Trophoblast cell (in vitro differentiated cells and primary cell): ENCODE measurements at regions not wholly inside any gene's neighbourhood (a gene's known extent, or its start where the extent isn't known, plus 50 kb on each side); places are given as distances from the start of the nearest gene placed in this dataset.
A peak's percentile ranks its signal among the peaks of the same experiment; 100 is the strongest.

Experiments
- DNase-seq, 2 donors: peaks; one replicate each; pipeline ENCODE4 v3.0.0-alpha.2; 2016
- H2AFZ ChIP-seq: 2 replicates; pipeline ENCODE4 v1.6.1; 2013; ENCODE audit warnings: low read length, moderate library complexity, mild to moderate bottlenecking; ENCODE audit not compliant: insufficient read depth, poor library complexity
- H2AK5ac ChIP-seq: 2 replicates; pipeline ENCODE4 v1.6.1; 2013; ENCODE audit warnings: mild to moderate bottlenecking, low read length
- H2BK120ac ChIP-seq: 2 replicates; pipeline ENCODE4 v1.6.1; 2013; ENCODE audit warnings: low read length, mild to moderate bottlenecking, moderate library complexity; ENCODE audit not compliant: insufficient read depth, poor library complexity
- H2BK12ac ChIP-seq: 2 replicates; pipeline ENCODE4 v1.6.1; 2013; ENCODE audit warnings: mild to moderate bottlenecking, low read length, moderate library complexity
- H2BK5ac ChIP-seq: 2 replicates; pipeline ENCODE4 v1.6.1; 2013; ENCODE audit warnings: low read length, low read depth, moderate library complexity, mild to moderate bottlenecking; ENCODE audit not compliant: poor library complexity
- H3K14ac ChIP-seq: 2 replicates; pipeline ENCODE4 v1.6.1; 2013; ENCODE audit warnings: mild to moderate bottlenecking, low read length
- H3K18ac ChIP-seq: 2 replicates; pipeline ENCODE4 v1.6.1; 2013; ENCODE audit warnings: mild to moderate bottlenecking, low read length
- H3K23ac ChIP-seq: 2 replicates; pipeline ENCODE4 v1.6.1; 2013; ENCODE audit warnings: low read length
- H3K27ac ChIP-seq: 2 replicates; pipeline ENCODE4 v1.5.1; 2013; ENCODE audit warnings: low read depth, mild to moderate bottlenecking, inconsistent platforms, low read length, moderate library complexity
- H3K27me3 ChIP-seq: 2 replicates; pipeline ENCODE4 v1.6.1; 2013; ENCODE audit warnings: inconsistent platforms, mild to moderate bottlenecking, low read length, moderate library complexity; ENCODE audit not compliant: insufficient read depth
- H3K36me3 ChIP-seq, 2 experiments: 1 replicate in 1 of 2; 2 replicates in 1 of 2; pipeline ENCODE4 v1.6.1; 2013; ENCODE audit warnings: low read length in 2 of 2, mild to moderate bottlenecking in 2 of 2, moderate library complexity in 1 of 2; ENCODE audit not compliant: insufficient read depth in 2 of 2, control insufficient read depth in 1 of 2
- H3K4ac ChIP-seq: 2 replicates; pipeline ENCODE4 v1.6.1; 2013; ENCODE audit warnings: low read depth, mild to moderate bottlenecking, low read length, moderate library complexity
- H3K4me1 ChIP-seq, 2 experiments: 1 replicate in 1 of 2; 2 replicates in 1 of 2; pipeline ENCODE4 v1.6.1; 2013; ENCODE audit warnings: low read length in 2 of 2, mild to moderate bottlenecking in 2 of 2, moderate library complexity in 1 of 2; ENCODE audit not compliant: insufficient read depth in 2 of 2, control insufficient read depth in 1 of 2
- H3K4me2 ChIP-seq: 2 replicates; pipeline ENCODE4 v1.6.1; 2013; ENCODE audit warnings: inconsistent platforms, mild to moderate bottlenecking, low read length, moderate library complexity
- H3K4me3 ChIP-seq: 2 replicates; pipeline ENCODE4 v1.5.1; 2013; ENCODE audit warnings: mild to moderate bottlenecking, low read depth, low read length, inconsistent platforms
- H3K79me1 ChIP-seq: one replicate; pipeline ENCODE4 v1.6.1; 2013; ENCODE audit warnings: low read length
- H3K79me2 ChIP-seq: 2 replicates; pipeline ENCODE4 v1.6.1; 2013; ENCODE audit warnings: low read length, mild to moderate bottlenecking; ENCODE audit not compliant: control insufficient read depth, insufficient read depth, poor library complexity
- H3K9ac ChIP-seq: 2 replicates; pipeline ENCODE4 v1.6.1; 2013; ENCODE audit warnings: mild to moderate bottlenecking, low read length
- H3K9me3 ChIP-seq: 2 replicates; pipeline ENCODE4 v1.6.1; 2013; ENCODE audit warnings: low read depth, mild to moderate bottlenecking, control low read depth, inconsistent platforms, low read length; ENCODE audit not compliant: insufficient read depth
- H4K12ac ChIP-seq: 2 replicates; pipeline ENCODE4 v1.6.1; 2013; ENCODE audit warnings: low read depth, mild to moderate bottlenecking, low read length, moderate library complexity
- H4K8ac ChIP-seq: 2 replicates; pipeline ENCODE4 v1.6.1; 2013; ENCODE audit warnings: low read depth, mild to moderate bottlenecking, low read length, moderate library complexity
- H4K91ac ChIP-seq: one replicate; pipeline ENCODE4 v1.6.1; 2013; ENCODE audit warnings: low read depth, mild to moderate bottlenecking, low read length, moderate library complexity
- WGBS: extraction: QIAGEN DNeasy Blood & Tissue Kit; methylation state at CpG from one replicate; pipeline ENCODE4 v1.1.7; 2013; ENCODE audit warnings: missing lambda C conversion rate; ENCODE audit not compliant: insufficient read length, insufficient coverage; ENCODE audit errors: extremely low coverage; 5-methylcytosine and 5-hydroxymethylcytosine counted together

DNA sequence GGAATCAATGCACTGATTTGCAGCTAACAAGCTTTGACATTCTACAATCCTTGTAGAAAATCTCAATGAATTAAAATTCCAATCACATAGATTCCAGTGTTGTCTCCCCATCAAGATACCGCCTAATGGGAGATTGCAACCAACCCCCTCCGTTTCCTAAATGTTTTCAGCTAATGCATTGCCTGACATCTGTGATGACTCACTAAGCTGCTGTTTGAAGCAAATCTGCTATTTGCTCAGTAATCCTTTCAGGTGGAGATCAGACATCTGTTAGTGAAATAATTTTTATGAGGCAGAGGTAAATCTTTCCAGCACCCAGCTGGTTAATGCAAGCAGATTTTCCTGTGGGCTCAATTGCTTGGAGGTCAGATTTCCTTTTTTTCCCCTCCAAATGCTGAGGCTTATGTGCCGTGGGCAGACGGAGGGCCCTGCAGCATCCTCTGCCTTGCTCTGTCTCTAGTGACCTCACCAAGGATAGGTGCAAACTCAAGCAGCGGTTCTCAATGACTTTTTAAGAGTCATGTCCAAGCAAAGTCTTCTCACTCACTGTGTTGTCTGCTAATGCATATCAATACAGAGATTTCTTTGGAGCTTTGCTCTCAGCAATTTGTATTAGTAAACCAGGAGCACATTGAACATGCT, 91.1 kb upstream of the RAB3GAP2 start:
- H4K12ac ChIP-seq: no peak overlapping the region
- WGBS: no CpG with 5 or more reads among the region's 5 CpGs
- peak overlapping the region; percentile 20 for H3K14ac ChIP-seq
- H3K27me3 ChIP-seq: no peaks in the 10 kb centered on the region
- no peak overlapping the region for H2AFZ ChIP-seq
- no peak overlapping the region for H2AK5ac ChIP-seq
- H2BK12ac ChIP-seq: peak overlapping the region; percentile 51
- no peak for DNase-seq
- H3K4me1 ChIP-seq: peaks cover 3 to 11% of the 10 kb centered on the region in 2 experiments
- no peak overlapping the region for H4K91ac ChIP-seq
- no peak overlapping the region for H3K4me3 ChIP-seq
- no peak overlapping the region for H4K8ac ChIP-seq
- no peaks in the 10 kb centered on the region for H3K36me3 ChIP-seq
- no peak overlapping the region for H3K18ac ChIP-seq
- H3K4me2 ChIP-seq: no peak overlapping the region
- H3K9me3 ChIP-seq: peaks cover 2% of the 10 kb centered on the region
- no peak overlapping the region for H3K23ac ChIP-seq
- H3K4ac ChIP-seq: no peak overlapping the region
- H3K27ac ChIP-seq: peak overlapping the region; percentile 76
- peaks cover 4% of the 10 kb centered on the region for H3K79me1 ChIP-seq
- H3K79me2 ChIP-seq: no peaks in the 10 kb centered on the region
- H2BK120ac ChIP-seq: no peak overlapping the region
- no peak overlapping the region for H3K9ac ChIP-seq
- H2BK5ac ChIP-seq: no peak overlapping the region

DNA sequence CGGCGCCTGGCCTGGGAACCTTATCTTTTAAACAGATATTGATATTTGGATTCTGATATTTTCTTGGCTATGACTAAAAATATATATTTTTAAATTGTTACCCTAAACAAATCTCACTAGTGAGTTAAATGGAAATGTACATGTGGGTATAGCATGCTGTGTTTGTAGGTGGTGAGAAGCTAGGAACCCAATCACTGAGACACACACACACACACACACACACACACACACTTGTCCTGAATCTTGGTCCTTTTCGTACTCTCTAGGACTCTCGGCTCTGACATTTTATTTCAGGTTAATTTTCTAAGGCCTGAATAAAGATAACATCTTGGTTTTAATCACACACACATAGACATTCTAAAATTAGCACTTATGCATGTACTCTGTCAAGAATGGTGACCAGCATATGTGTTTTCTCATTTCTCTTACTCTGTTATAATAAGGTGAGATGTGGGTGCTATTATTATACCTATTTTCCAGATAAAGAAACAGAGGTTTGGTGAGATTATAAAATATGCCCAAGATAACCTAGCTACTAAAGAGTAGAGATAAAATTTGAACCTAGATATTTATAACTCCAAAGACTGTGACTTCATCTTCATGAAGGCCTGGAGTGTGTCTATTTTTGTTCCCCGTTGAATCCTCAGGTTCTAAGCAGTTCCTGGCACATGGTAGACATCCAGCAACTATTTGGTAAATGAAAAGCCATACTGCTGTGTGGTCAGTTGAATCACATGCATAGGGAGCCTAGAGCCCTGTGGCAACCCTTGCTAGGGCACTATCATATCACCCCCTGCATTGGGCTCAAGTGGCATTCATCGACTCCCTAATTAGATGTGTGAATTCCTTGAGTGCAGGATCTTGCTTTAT, 85.0 kb upstream of the RAB3GAP2 start:
- Histone ChIP-seq H3K23ac (no peak overlapping the region), H3K36me3 (no peaks in the 10 kb centered on the region), H2BK12ac (no peak overlapping the region), H3K4ac (no peak overlapping the region), H3K4me1 (no peaks in the 10 kb centered on the region), H3K9ac (no peak overlapping the region), H3K14ac (no peak overlapping the region), H3K27me3 (no peaks in the 10 kb centered on the region), H2BK5ac (no peak overlapping the region), H2AK5ac (no peak overlapping the region), H4K91ac (no peak overlapping the region), H4K12ac (no peak overlapping the region), H2AFZ (no peak overlapping the region), H4K8ac (no peak overlapping the region), H3K9me3 (peaks cover 2% of the 10 kb centered on the region), H2BK120ac (no peak overlapping the region), H3K79me2 (no peaks in the 10 kb centered on the region), H3K4me2 (no peak overlapping the region), H3K4me3 (no peak overlapping the region), H3K79me1 (no peaks in the 10 kb centered on the region), H3K27ac (no peak overlapping the region), H3K18ac (no peak overlapping the region)
- no CpG with 5 or more reads among the region's 6 CpGs for WGBS
- no peak for DNase-seq

DNA sequence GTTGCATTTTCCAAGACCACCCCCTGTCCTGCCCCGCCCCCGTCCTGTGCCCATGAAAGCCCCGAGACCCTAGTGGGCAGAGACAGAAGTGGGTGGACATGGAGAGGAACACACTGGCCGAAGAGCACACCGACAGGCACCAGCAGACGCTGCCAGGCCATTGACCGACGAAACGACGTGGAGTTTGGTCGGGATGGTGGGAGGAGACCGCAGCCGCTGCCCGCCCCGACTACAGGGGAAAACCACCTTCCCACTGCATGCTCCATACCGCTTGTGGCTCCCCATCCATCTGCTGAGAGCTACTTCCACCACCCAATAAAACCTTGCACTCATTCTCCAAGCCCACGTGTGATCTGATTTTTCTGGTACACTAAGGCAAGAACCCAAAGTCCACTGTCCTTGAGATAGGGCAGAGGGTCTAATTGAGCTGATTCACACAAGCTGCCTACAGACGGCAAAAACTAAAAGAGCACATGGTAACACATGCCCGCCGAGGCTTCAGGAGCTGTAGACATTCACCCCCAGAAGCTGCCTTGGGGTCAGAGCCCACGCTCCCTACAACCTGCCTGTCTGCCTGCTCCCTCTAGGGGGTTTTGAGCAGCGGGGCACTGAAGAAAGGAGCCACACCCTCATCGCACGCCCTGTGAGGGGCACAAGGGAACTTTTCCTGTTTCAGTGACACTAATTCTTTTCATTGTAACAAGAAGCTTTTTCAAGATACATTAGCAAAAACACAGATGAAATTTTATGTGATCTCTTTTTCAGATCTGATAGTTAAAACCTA, 81.2 kb upstream of the RAB3GAP2 start:
- no peak overlapping the region for H3K18ac ChIP-seq
- H4K91ac ChIP-seq: no peak overlapping the region
- H3K79me2 ChIP-seq: no peaks in the 10 kb centered on the region
- no peak overlapping the region for H3K23ac ChIP-seq
- no peak overlapping the region for H2BK5ac ChIP-seq
- H2BK120ac ChIP-seq: peak overlapping the region; percentile 80
- no peak overlapping the region for H3K4me2 ChIP-seq
- DNase-seq: no peak
- no peak overlapping the region for H4K8ac ChIP-seq
- H3K4me1 ChIP-seq: no peaks in the 10 kb centered on the region
- H3K27me3 ChIP-seq: no peaks in the 10 kb centered on the region
- no peak overlapping the region for H2BK12ac ChIP-seq
- no peak overlapping the region for H3K4me3 ChIP-seq
- no peak overlapping the region for H3K27ac ChIP-seq
- H3K14ac ChIP-seq: no peak overlapping the region
- no peaks in the 10 kb centered on the region for H3K36me3 ChIP-seq
- no peak overlapping the region for H2AFZ ChIP-seq
- no peak overlapping the region for H3K9ac ChIP-seq
- H2AK5ac ChIP-seq: no peak overlapping the region
- H3K9me3 ChIP-seq: no peaks in the 10 kb centered on the region
- no peak overlapping the region for H3K4ac ChIP-seq
- no peak overlapping the region for H4K12ac ChIP-seq
- H3K79me1 ChIP-seq: no peaks in the 10 kb centered on the region
- WGBS: no CpG with 5 or more reads among the region's 24 CpGs

DNA sequence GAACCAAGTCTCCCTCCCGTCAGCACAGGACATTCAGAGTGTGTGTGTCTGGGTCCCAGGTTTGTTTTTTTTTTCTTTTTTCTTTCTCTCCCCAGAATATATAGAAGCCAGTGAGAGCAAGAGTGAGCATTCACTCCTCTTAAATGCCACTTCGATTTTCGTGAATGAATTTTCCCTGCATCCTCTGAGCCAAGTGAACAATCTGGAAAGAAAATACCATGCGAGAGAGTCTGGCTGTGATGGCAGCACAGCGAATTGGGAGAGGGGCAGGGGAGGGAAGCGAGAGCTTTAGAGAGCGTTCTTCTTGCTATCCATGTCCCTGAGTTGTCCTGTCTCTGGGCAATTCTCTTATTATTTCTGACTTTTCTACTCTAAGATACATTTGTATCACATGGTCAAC, 76.0 kb upstream of the RAB3GAP2 start:
- no peak overlapping the region for H3K4me3 ChIP-seq
- H3K9me3 ChIP-seq: no peaks in the 10 kb centered on the region
- no CpG with 5 or more reads among the region's 7 CpGs for WGBS
- no peak overlapping the region for H3K27ac ChIP-seq
- no peak overlapping the region for H3K14ac ChIP-seq
- H3K4ac ChIP-seq: no peak overlapping the region
- H3K36me3 ChIP-seq: no peaks in the 10 kb centered on the region
- DNase-seq: no peak
- H3K18ac ChIP-seq: no peak overlapping the region
- H2BK120ac ChIP-seq: no peak overlapping the region
- no peak overlapping the region for H2AFZ ChIP-seq
- H4K91ac ChIP-seq: no peak overlapping the region
- H3K4me2 ChIP-seq: no peak overlapping the region
- no peaks in the 10 kb centered on the region for H3K79me2 ChIP-seq
- no peak overlapping the region for H4K8ac ChIP-seq
- no peaks in the 10 kb centered on the region for H3K4me1 ChIP-seq
- no peak overlapping the region for H4K12ac ChIP-seq
- H2AK5ac ChIP-seq: no peak overlapping the region
- H3K9ac ChIP-seq: no peak overlapping the region
- no peak overlapping the region for H2BK12ac ChIP-seq
- H3K23ac ChIP-seq: no peak overlapping the region
- H3K79me1 ChIP-seq: no peaks in the 10 kb centered on the region
- H2BK5ac ChIP-seq: no peak overlapping the region
- no peaks in the 10 kb centered on the region for H3K27me3 ChIP-seq
